SK-N-SH (cell line): ENCODE measurements at regions not wholly inside any gene's neighbourhood (a gene's known extent, or its start where the extent isn't known, plus 50 kb on each side); places are given as distances from the start of the nearest gene placed in this dataset.

Experiments
- CTCF ChIA-PET: fragments of 300-600, 350-600 bp; formaldehyde crosslinking; extraction: SDS; loops from one replicate; lab custom pipeline; 2021; lab: Yijun Ruan, JAX
- POLR2A ChIA-PET: fragments of 350-600 bp; sonication (Branson Sonifier 250); formaldehyde crosslinking; extraction: SDS; loops from one replicate; lab custom pipeline; 2020; ENCODE audit warnings: antibody characterized with exemption, inconsistent platforms; lab: Yijun Ruan, JAX
- DNase-seq: peaks from one replicate; pipeline ENCODE4 v3.0.0; 2012
- H2AFZ ChIP-seq: fragments of 200-600 bp; sonication (generic); 2 replicates; pipeline ENCODE4 v1.8.1; 2016; ENCODE audit warnings: antibody characterized with exemption, mild to moderate bottlenecking, low read depth
- H3F3A ChIP-seq: fragments of 200-600 bp; sonication (generic); replicated peaks from 2 replicates; pipeline ENCODE3; 2016; ENCODE audit warnings: antibody characterized with exemption, mild to moderate bottlenecking; ENCODE audit not compliant: insufficient read depth
- H3K27ac ChIP-seq, 2 experiments: fragments of 200-500 bp in 1 of 2; fragments of 200-600 bp in 1 of 2; sonication (Bioruptor generic) in 1 of 2; sonication (generic), shearing (Covaris generic) in 1 of 2; 2 replicates each; pipeline versions ENCODE4 v1.5.1 to v1.6.1; 2014 to 2016; ENCODE audit warnings: low read depth in 2 of 2, inconsistent platforms in 1 of 2, low read length in 1 of 2, mild to moderate bottlenecking in 1 of 2, mixed read lengths in 1 of 2
- H3K27me3 ChIP-seq: fragments of 200-600 bp; sonication (generic), shearing (Covaris generic); 2 replicates; pipeline ENCODE4 v1.6.1; 2016; ENCODE audit warnings: mixed run types; ENCODE audit not compliant: insufficient read depth
- H3K36me3 ChIP-seq, 2 experiments: fragments of 200-500 bp in 1 of 2; fragments of 200-600 bp in 1 of 2; sonication (Bioruptor generic) in 1 of 2; sonication (generic) in 1 of 2; replicated peaks in 1 of 2; 2 replicates each; pipeline versions ENCODE3 to v1.5.1; 2014 to 2016; ENCODE audit warnings: low read length in 1 of 2, mild to moderate bottlenecking in 1 of 2; ENCODE audit not compliant: insufficient read depth in 2 of 2, control insufficient read depth in 1 of 2
- H3K4me1 ChIP-seq, 2 experiments: fragments of 200-500 bp in 1 of 2; fragments of 200-600 bp in 1 of 2; sonication (Bioruptor generic) in 1 of 2; sonication (generic), shearing (Covaris generic) in 1 of 2; 2 replicates each; pipeline versions ENCODE4 v1.5.1 to v1.6.1; 2014 to 2016; ENCODE audit warnings: low read depth in 1 of 2, low read length in 1 of 2, mixed run types in 1 of 2; ENCODE audit not compliant: insufficient read depth in 2 of 2, control insufficient read depth in 1 of 2
- H3K4me2 ChIP-seq: fragments of 200-600 bp; sonication (generic), shearing (Covaris generic); 2 replicates; pipeline ENCODE4 v1.6.1; 2017; ENCODE audit warnings: mixed run types
- H3K4me3 ChIP-seq, 2 experiments: fragments of 200-500 bp in 1 of 2; fragments of 200-600 bp in 1 of 2; sonication (Bioruptor generic) in 1 of 2; sonication (generic), shearing (Covaris generic) in 1 of 2; 2 replicates each; pipeline versions ENCODE4 v1.5.1 to v1.8.1; 2014 to 2016; ENCODE audit warnings: low read depth in 2 of 2, inconsistent platforms in 1 of 2, low read length in 1 of 2, mild to moderate bottlenecking in 1 of 2, mixed read lengths in 1 of 2, moderate library complexity in 1 of 2
- H3K79me2 ChIP-seq: fragments of 200-600 bp; sonication (generic); 2 replicates; pipeline ENCODE4 v1.8.1; 2017; ENCODE audit warnings: mild to moderate bottlenecking; ENCODE audit not compliant: insufficient read depth
- H3K9ac ChIP-seq: fragments of 200-600 bp; sonication (generic); 2 replicates; pipeline ENCODE4 v1.6.1; 2017; ENCODE audit warnings: mixed run types
- H3K9me2 ChIP-seq: fragments of 200-600 bp; sonication (generic); 2 replicates; pipeline ENCODE4 v1.6.1; 2017; ENCODE audit warnings: mixed run types
- H3K9me3 ChIP-seq: fragments of 200-600 bp; sonication (generic); 2 replicates; pipeline ENCODE4 v1.6.1; 2017; ENCODE audit warnings: mixed run types, mild to moderate bottlenecking, moderate library complexity
- H4K20me1 ChIP-seq: fragments of 200-600 bp; sonication (generic); 2 replicates; pipeline ENCODE4 v1.6.1; 2017; ENCODE audit warnings: mild to moderate bottlenecking, mixed run types; ENCODE audit not compliant: insufficient read depth
- ELF1 ChIP-seq: IDR thresholded peaks from 2 replicates; pipeline ENCODE4 v1.4.0; 2012
- EP300 ChIP-seq, 2 experiments: IDR thresholded peaks; 2 replicates each; pipeline versions ENCODE4 v1.4.0 to v1.6.1; 2012; ENCODE audit warnings: borderline replicate concordance in 1 of 2, low read depth in 1 of 2, low read length in 1 of 2
- GABPA ChIP-seq: IDR thresholded peaks from 2 replicates; pipeline ENCODE4 v1.4.0; 2012; ENCODE audit warnings: low read depth, mild to moderate bottlenecking
- MEF2A ChIP-seq: IDR thresholded peaks from 2 replicates; pipeline ENCODE4 v1.4.0; 2012; ENCODE audit warnings: low read depth, borderline replicate concordance
- MXI1 ChIP-seq: IDR thresholded peaks from 2 replicates; pipeline ENCODE4 v1.6.1; 2012; ENCODE audit warnings: mild to moderate bottlenecking, low read depth, low read length, improper control_type of control experiment
- NFIC ChIP-seq: IDR thresholded peaks from 2 replicates; pipeline ENCODE4 v1.4.0; 2012; ENCODE audit warnings: borderline replicate concordance
- POLR2AphosphoS5 ChIP-seq: IDR thresholded peaks from 2 replicates; pipeline ENCODE4 v1.6.1; 2012; ENCODE audit warnings: low read depth, low read length
- RCOR1 ChIP-seq: fragments of 150-350 bp; IDR thresholded peaks from 2 replicates; pipeline ENCODE4 v1.6.1; 2017; ENCODE audit warnings: antibody characterized with exemption, low read length
- RFX5 ChIP-seq: IDR thresholded peaks from 2 replicates; pipeline ENCODE4 v1.6.1; 2012; ENCODE audit warnings: mild to moderate bottlenecking, improper control_type of control experiment, low read length
- SMC3 ChIP-seq: IDR thresholded peaks from 2 replicates; pipeline ENCODE4 v1.6.1; 2012; ENCODE audit warnings: low read depth, low read length, improper control_type of control experiment
- TAF1 ChIP-seq: IDR thresholded peaks from 2 replicates; pipeline ENCODE4 v1.6.1; 2012; ENCODE audit warnings: low read depth, mild to moderate bottlenecking, low read length, moderate library complexity, borderline replicate concordance
- TCF12 ChIP-seq: IDR thresholded peaks from 2 replicates; pipeline ENCODE4 v1.4.0; 2012
- WGBS: methylation state at CpG from one replicate; pipeline ENCODE4 v1.1.6; 2017; ENCODE audit warnings: low lambda C conversion rate; 5-methylcytosine and 5-hydroxymethylcytosine counted together
- TF ChIP-seq, protein P1 (sequence below): fragments of 200-600 bp; sonication (generic); IDR thresholded peaks from 2 replicates; pipeline ENCODE4 v1.6.1; 2017; ENCODE audit warnings: antibody characterized with exemption, mild to moderate bottlenecking, moderate library complexity
- TF ChIP-seq, protein P2 (sequence below): IDR thresholded peaks from 2 replicates; pipeline ENCODE4 v1.4.0; 2012; ENCODE audit warnings: low read depth

DNA sequence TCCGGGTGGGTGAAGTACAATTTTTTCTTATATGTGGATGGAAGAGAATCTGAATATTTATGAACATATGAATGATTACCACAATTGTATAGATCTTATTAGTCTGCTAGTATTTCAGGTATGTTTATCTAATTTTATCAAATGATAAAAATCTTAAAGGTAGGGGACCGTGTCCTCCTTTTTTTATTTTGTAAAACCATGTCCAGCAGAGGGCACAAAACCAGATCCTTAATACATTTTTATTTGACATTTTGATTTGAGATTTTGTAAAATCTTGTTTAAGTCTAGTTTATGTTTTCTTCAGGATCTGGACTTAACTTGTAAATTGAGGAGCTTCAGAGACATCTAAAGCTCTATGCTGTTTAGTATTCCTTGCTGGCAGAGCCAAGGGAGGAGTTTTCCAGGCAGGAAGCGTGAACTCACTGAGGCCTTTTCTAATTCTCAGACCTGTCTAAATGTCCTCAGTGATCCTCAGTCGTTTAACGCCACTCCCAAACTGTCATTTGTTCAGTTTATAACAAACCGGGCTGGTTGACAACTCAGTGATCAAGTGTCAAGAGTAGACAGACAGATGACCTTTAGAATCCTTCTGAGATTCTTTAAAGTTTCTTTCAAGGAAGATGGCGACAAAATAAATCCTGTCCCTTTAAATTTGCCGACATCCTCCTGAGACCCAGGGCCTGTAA, 263.9 kb downstream of the KTN1 start:
- H3K9ac ChIP-seq = no peak overlapping the region
- H3K9me3 ChIP-seq = no peaks in the 10 kb centered on the region
- no peak overlapping the region for H3K4me2 ChIP-seq
- no peak overlapping the region for H3K4me3 ChIP-seq
- no peaks in the 10 kb centered on the region; a peak in 1 of 4 replicates for H3K4me1 ChIP-seq
- no peaks in the 10 kb centered on the region for H3K27me3 ChIP-seq
- CTCF ChIA-PET = interaction anchor here (0.7 kb wide), 1 partner anchor 15 kb away, joined by 3 read pairs; no protein-coding TSS in a partner anchor
- no peaks in the 10 kb centered on the region for H3K36me3 ChIP-seq
- no peaks in the 10 kb centered on the region for H3K9me2 ChIP-seq
- no peak overlapping the region for H3K27ac ChIP-seq
- H2AFZ ChIP-seq = no peak overlapping the region
- no peaks in the 10 kb centered on the region for H3K79me2 ChIP-seq
- DNase-seq = no peak
- TF ChIP-seq SMC3 (no peak), NFIC (no peak), ELF1 (no peak)
- TF ChIP-seq, protein P1, sequence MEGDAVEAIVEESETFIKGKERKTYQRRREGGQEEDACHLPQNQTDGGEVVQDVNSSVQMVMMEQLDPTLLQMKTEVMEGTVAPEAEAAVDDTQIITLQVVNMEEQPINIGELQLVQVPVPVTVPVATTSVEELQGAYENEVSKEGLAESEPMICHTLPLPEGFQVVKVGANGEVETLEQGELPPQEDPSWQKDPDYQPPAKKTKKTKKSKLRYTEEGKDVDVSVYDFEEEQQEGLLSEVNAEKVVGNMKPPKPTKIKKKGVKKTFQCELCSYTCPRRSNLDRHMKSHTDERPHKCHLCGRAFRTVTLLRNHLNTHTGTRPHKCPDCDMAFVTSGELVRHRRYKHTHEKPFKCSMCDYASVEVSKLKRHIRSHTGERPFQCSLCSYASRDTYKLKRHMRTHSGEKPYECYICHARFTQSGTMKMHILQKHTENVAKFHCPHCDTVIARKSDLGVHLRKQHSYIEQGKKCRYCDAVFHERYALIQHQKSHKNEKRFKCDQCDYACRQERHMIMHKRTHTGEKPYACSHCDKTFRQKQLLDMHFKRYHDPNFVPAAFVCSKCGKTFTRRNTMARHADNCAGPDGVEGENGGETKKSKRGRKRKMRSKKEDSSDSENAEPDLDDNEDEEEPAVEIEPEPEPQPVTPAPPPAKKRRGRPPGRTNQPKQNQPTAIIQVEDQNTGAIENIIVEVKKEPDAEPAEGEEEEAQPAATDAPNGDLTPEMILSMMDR = peak; percentile 44
- TF ChIP-seq, all 33 proteins: peak for 1
- POLR2A ChIA-PET = no interaction called here
- H3F3A ChIP-seq = no peaks in the 10 kb centered on the region
- 21% methylated on average over 8 of the region's 8 CpGs for WGBS
- H4K20me1 ChIP-seq = no peaks in the 10 kb centered on the region

DNA sequence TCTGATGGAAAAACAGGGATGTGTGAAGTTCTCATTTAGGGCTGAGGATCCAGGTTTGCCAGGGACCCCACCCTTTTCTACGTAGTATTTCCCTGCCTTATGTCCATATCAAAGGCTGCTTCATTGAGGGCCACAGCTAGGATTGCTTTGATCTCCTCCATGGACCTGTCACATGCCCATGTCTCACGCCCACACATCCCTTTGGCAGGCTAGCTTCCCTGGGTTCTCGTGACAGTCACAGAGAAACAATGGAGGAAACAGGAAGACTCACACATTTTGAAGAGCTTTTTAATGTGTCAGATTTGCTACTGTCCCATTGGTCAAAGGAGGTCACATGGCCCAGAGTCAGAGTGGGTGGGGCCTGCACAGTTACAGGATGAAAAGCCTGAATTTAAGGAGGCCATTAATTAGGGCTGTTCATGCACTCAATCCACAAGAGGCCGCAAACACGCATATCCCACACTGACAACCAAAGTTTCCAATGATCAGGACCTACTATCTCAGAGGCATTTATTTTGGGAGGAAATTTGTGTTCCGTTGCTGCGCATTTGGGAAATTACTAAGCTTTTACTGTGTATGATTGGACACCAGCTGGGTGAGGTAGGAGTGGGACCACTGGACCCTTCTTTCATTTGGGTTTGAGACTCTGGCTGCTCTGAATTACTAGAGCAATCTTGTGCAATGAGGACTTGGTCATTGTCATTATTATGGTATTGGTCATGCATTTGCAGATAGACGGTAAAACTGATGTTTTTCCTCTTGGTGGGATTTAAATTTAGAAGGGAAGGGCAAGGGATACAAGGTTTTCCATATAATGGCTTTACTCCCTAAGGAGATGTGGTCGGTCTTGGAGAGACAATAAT, 266.2 kb downstream of the KTN1 start:
- H3K9ac ChIP-seq = no peak overlapping the region
- no peaks in the 10 kb centered on the region for H3K9me3 ChIP-seq
- H3K36me3 ChIP-seq = no peaks in the 10 kb centered on the region
- H3K9me2 ChIP-seq = no peaks in the 10 kb centered on the region
- H3K27me3 ChIP-seq = no peaks in the 10 kb centered on the region
- no peak overlapping the region for H3K27ac ChIP-seq
- H3K4me3 ChIP-seq = no peak overlapping the region
- H4K20me1 ChIP-seq = no peaks in the 10 kb centered on the region
- TF ChIP-seq TAF1 = no peak
- no peak for TF ChIP-seq MXI1
- TF ChIP-seq, protein P1 = no peak
- no peak for TF ChIP-seq POLR2AphosphoS5
- no peak for TF ChIP-seq GABPA
- no peak for TF ChIP-seq RCOR1
- no peak for TF ChIP-seq TCF12
- no peak for TF ChIP-seq MEF2A
- TF ChIP-seq, protein P2, sequence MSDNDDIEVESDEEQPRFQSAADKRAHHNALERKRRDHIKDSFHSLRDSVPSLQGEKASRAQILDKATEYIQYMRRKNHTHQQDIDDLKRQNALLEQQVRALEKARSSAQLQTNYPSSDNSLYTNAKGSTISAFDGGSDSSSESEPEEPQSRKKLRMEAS = no peak
- TF ChIP-seq EP300 (IDR thresholded peaks at IDR 0.05; ENCODE audit: borderline replicate concordance in 1 of 2, low read depth in 1 of 2, low read length in 1 of 2) = no peak
- no peak for TF ChIP-seq RFX5
- H3K4me1 ChIP-seq = no peaks in the 10 kb centered on the region; a peak in 1 of 4 replicates
- ChIA-PET CTCF (interaction anchor here (0.6 kb wide), 1 partner anchor 17 kb away, joined by 3 read pairs; no protein-coding TSS in a partner anchor), POLR2A (no interaction called here)
- H3K79me2 ChIP-seq = no peaks in the 10 kb centered on the region
- DNase-seq = no peak
- no peak overlapping the region for H2AFZ ChIP-seq
- 16% methylated on average over 8 of the region's 9 CpGs for WGBS
- H3F3A ChIP-seq = no peaks in the 10 kb centered on the region
- no peak overlapping the region for H3K4me2 ChIP-seq
